NB4 (cell line): ENCODE measurements at regions not wholly inside any gene's neighbourhood (a gene's known extent, or its start where the extent isn't known, plus 50 kb on each side); places are given as distances from the start of the nearest gene placed in this dataset.
"Not testable (repeated sequence)": the region's sequence is repeated elsewhere in the genome, so short reads cannot be mapped to it uniquely, and the experiment has no call there.

Experiments used
- CTCF ChIP-seq: IDR thresholded peaks from one replicate; pipeline ENCODE4 v1.5.1; 2012; ENCODE audit warnings: low read depth, low read length
- MYC ChIP-seq: IDR thresholded peaks from 2 replicates; pipeline ENCODE4 v1.6.1; 2011; ENCODE audit warnings: low read depth, low read length
- POLR2A ChIP-seq: IDR thresholded peaks from 2 replicates; pipeline ENCODE4 v1.6.1; 2011; ENCODE audit warnings: mild to moderate bottlenecking; ENCODE audit not compliant: insufficient read length; ENCODE audit errors: extremely low read depth

- TF ChIP-seq POLR2A, MYC, CTCF: not testable (repeated sequence)
Observed at GRCh38 chr9:82138081-82138480, 149.5 kb downstream of the SPATA31D1 start.
